Activated CD8-positive, alpha-beta memory T cell treated with anti-CD3 and anti-CD28 coated beads for 36 hours (primary cell): ENCODE measurements at regions not wholly inside any gene's neighbourhood (a gene's known extent, or its start where the extent isn't known, plus 50 kb on each side); places are given as distances from the start of the nearest gene placed in this dataset.
"Not testable (repeated sequence)": the region's sequence is repeated elsewhere in the genome, so short reads cannot be mapped to it uniquely, and the experiment has no call there.

Experiments
- CTCF ChIA-PET: fragments of 350-600 bp; sonication (Branson Sonifier 250); formaldehyde crosslinking; loops from one replicate; lab custom pipeline; 2021; ENCODE audit warnings: antibody characterized with exemption; lab: Charles Lee
- POLR2A ChIA-PET: fragments of 350-600 bp; sonication (Branson Sonifier 250); formaldehyde crosslinking; loops from one replicate; lab custom pipeline; 2021; ENCODE audit warnings: antibody characterized with exemption; lab: Charles Lee

- POLR2A ChIA-PET = no interaction called here
- CTCF ChIA-PET = no interaction called here
These were observed 401.3 kb downstream of the PCDH10 start for GRCh38 chr4:133550436-133550835.

GRCh38 chr4:133544097-133544496 lies 395.0 kb downstream of the PCDH10 start:
- ChIA-PET POLR2A (no interaction called here), CTCF (no interaction called here)

DNA sequence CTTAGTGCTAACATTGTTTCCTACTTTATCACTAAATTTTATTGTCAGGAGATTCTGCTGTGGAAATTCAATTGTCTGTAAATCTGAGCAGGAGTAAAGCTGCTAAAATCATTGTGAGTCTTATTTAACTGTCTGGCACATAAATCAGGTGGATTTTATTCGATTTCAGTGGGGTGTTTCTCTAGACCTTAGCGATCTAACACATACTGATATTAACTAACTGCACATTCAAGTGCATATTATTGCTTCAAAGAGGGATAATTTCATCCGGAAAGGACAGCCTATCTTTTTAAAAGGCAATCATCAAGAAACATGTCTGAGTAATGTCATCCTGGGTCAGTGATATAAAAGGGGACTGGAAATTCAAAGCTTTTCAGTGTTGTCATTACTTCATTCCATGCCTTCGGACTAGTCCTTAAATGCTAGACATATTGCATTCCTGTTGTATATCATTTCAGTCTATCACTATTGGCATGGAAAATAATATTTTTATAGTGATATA lies 388.7 kb downstream of the PCDH10 start:
- ChIA-PET CTCF (no interaction called here), POLR2A (no interaction called here)

GRCh38 chr4:133534224-133534623 lies 385.1 kb downstream of the PCDH10 start:
- CTCF ChIA-PET, POLR2A ChIA-PET: not testable (repeated sequence)

GRCh38 chr4:133524369-133524768 lies 375.3 kb downstream of the PCDH10 start:
- POLR2A ChIA-PET = no interaction called here

DNA sequence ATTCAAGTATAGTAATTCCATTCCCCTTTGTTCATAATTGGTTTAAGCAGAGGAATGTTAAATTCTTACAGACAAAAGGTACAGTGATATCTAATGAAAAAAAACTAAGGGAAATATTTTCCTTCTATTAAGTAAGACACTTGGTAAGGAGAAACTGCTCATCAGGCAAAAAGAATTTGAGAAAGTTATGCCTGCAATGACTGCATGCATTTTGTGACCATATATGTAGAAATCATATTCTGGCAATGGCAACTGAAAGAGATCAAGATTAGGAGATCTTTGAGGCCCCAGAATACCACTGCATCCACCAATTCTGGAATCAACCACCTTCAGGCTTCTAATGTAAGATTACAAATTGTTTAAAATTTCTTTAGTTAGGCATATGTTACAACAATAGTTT lies 364.8 kb downstream of the PCDH10 start:
- CTCF ChIA-PET = no interaction called here
- POLR2A ChIA-PET = no interaction called here

More at GRCh38 chr4:133524369-133524768, 375.3 kb downstream of the PCDH10 start:
- CTCF ChIA-PET = no interaction called here

DNA sequence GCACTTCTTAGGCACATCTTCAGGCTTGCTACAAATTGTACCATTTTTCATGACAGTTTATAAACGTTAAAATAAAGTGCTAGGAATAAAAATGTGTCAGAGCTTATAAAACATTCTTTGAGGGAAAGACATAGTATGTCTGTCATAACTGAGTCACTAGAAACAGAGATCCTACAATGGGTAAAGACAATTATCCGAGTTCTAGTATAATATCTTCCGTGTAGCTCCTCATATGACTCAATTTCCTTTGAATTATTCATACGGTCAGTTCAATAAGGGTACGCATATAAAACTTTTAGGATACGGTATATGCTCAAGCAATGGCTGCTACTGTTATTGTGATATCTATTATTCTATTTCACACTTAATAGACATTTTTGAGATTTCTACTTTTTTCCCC lies 349.1 kb downstream of the PCDH10 start:
- POLR2A ChIA-PET = no interaction called here
- CTCF ChIA-PET = no interaction called here

DNA sequence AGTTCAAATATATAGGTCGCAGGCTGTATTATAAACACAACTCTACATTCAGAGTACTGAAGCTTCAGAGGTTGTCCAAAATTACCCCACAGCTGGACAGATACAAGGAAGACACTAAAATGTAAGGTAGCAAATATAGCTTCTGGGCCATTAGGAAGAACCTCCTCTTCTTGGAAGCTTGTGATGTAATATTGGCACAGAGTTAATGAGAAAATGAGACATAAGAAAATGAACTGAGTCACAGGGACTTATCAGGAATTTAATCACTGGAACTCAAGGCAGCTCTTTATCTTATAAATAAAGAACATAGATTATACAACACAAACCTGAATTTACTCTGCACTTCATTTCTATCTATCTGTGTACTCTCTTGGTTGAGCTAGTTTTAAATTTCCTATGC lies 344.7 kb downstream of the PCDH10 start:
- POLR2A ChIA-PET = no interaction called here
- CTCF ChIA-PET = no interaction called here

GRCh38 chr4:133493241-133493640 lies 344.1 kb downstream of the PCDH10 start:
- ChIA-PET POLR2A (no interaction called here), CTCF (no interaction called here)

DNA sequence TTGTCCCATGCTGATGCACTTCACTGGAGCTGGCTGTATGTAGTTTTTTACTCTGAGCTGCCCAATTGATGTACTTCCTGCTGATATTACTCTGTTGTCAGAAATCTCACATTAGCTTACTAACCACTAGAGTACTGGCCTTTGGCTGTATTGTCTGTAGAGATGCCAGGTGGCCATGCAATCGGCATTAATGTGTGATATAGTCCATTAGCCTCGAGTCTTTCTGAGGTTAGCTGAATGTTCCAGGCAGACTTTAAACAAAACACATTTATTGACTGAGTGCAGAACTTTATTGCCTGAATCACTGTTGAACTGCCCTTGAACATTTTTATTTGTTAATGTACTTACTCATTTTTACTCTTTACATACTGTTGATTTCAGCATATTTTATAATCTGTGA lies 335.2 kb downstream of the PCDH10 start:
- CTCF ChIA-PET = no interaction called here
- POLR2A ChIA-PET = no interaction called here

DNA sequence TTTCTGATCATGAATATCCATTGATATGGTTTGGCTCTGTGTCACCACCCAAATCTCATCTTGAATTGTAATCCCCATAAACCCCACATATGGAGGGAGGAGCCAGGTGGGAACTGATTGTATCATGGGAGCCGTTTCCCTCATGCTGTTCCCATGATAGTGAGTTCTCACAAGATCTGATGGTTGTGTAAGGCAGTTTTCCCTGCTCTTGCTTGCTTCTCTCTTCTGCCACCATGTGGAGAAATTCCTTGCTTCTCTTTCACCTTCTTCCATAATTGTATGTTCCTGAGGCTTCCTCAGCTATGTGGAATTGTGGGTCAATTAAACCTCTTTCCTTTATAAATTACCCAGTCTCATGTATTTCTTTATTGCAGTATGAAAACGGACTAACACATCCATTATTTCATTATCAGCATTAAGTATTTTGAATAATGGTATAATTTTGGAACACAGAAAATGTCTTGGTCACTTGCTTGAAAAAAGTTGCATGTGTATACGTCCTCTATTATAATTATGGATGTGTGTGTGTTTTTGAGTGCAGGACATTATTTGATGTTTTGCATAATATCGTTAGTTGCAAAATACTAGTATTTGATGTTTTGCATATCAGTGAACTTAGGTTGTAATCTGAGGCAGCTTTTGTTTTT lies 334.6 kb downstream of the PCDH10 start:
- ChIA-PET CTCF (no interaction called here), POLR2A (no interaction called here)

DNA sequence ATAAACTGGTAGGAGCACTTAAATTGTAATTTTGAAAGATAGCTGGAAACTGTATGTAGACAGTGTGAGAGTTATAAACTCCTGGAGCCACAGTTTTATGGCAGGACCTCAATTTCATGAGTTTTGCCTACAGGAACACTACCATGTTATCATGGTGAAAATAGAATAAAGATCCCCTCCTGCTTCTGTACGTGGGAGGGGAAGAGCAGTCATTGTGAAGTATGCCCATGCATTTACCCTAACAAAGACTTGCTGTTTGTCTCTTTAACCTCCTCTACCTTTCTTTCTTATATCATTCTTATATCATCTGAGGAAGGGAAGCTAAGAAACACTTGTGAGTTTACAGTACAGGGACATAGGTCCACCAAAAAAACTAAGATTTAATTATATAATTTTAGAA lies 327.0 kb downstream of the PCDH10 start:
- CTCF ChIA-PET = no interaction called here
- POLR2A ChIA-PET = no interaction called here

DNA sequence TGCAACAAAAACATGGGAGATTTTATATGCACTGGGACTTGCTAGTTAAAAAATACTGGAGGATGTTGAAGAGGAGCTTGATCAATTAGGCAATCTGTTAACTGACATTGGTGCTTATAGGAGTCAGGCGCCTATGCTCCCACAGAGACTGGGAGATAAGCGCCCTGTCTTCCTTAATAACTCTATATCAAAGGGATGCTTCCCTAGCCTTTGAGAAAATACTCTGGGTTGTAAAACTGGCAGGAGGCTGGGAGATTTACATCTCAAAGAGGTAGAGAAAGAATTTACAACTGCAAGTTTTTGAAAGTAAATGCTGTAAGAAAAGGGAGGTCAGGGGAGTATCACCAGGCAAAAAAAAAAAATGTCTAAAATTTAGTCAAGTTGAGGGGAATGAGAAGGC lies 325.4 kb downstream of the PCDH10 start:
- ChIA-PET CTCF (no interaction called here), POLR2A (no interaction called here)

- CTCF ChIA-PET = no interaction called here
- POLR2A ChIA-PET = no interaction called here
These were observed 323.1 kb downstream of the PCDH10 start for GRCh38 chr4:133472244-133472643.

GRCh38 chr4:133467290-133467947 lies 318.3 kb downstream of the PCDH10 start:
- ChIA-PET POLR2A (no interaction called here), CTCF (no interaction called here)

- ChIA-PET CTCF (no interaction called here), POLR2A (no interaction called here)
These were observed 315.9 kb downstream of the PCDH10 start for GRCh38 chr4:133465022-133465421.

DNA sequence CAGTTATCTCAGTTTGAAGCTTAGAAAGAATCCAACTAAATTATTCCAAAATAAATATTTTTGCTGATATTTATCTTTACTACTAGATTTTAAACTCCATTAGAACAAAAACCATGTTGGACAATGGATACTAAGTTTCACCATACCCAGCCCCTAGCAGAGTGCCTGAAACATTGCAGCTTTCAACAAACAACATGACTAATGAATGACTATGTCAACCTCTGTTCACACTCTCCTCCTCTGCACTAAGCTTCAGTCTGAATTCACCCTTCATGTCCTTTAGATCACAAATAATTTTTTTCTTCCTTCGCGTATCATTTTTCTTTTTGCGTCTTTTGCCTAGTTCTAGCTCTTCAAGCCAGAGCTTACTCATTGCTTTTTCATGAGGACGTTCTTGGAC lies 315.2 kb downstream of the PCDH10 start:
- CTCF ChIA-PET = no interaction called here
- POLR2A ChIA-PET = no interaction called here

DNA sequence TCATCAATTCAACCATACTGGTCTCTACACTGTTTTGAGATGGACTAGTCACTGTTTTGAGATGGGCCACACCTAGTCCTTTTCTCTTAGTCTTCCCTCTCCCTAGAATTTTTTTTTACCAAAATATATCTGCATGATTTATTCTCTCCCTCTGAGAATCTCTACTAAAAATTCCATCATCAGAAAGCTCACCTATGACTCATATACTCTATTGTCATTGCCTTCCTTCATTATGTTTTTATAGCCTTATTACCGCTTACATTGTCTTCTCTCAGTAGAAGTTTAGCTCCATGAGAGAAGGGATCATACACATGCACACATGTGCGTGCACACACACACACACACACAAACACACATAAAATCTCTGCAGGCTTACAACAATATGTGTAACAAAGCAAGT lies 303.6 kb downstream of the PCDH10 start:
- ChIA-PET CTCF (no interaction called here), POLR2A (no interaction called here)

GRCh38 chr4:133450813-133451212 lies 301.7 kb downstream of the PCDH10 start:
- POLR2A ChIA-PET = no interaction called here
- CTCF ChIA-PET = no interaction called here

DNA sequence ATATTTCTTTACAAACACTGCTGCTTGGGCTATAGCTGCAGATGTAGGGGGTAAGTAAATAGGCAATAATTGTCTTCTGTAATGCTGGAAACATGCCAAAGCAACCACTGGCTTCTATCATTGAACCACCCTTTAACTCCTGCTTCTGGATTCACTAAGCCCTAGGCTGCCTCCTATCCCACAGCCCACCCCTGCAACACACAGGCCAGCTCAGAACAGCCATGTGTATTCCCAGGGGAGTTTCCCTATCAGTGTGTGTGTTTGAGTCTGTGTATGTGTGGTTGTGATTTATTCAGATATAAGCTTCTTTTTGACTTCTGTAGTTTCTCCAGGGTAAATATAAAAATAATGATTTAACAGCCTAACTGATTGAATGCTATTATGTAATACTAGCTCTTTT lies 291.3 kb downstream of the PCDH10 start:
- CTCF ChIA-PET = no interaction called here
- POLR2A ChIA-PET = no interaction called here

- POLR2A ChIA-PET = no interaction called here
- CTCF ChIA-PET = no interaction called here
These were observed 290.7 kb downstream of the PCDH10 start for GRCh38 chr4:133439830-133440229.
